Keratinocyte (primary cell): ENCODE measurements at regions not wholly inside any gene's neighbourhood (a gene's known extent, or its start where the extent isn't known, plus 50 kb on each side); places are given as distances from the start of the nearest gene placed in this dataset.

ENCODE experiments used
- CTCF ChIP-seq, 3 experiments: IDR thresholded peaks in 1 of 3; conservative IDR thresholded peaks in 1 of 3; optimal IDR thresholded peaks in 1 of 3; 2 replicates in 2 of 3; 3 replicates in 1 of 3; pipeline versions ENCODE3 to v1.5.1; 2011; ENCODE audit warnings: low read length in 3 of 3, mild to moderate bottlenecking in 3 of 3, moderate library complexity in 2 of 3, control low read depth in 1 of 3, inconsistent platforms in 1 of 3; ENCODE audit not compliant: insufficient read depth in 2 of 3; ENCODE audit errors: extremely low read depth in 1 of 3
- EZH2 ChIP-seq: IDR thresholded peaks from one replicate; pipeline ENCODE4 v1.6.1; 2012; ENCODE audit warnings: inconsistent platforms, mild to moderate bottlenecking, low read length, moderate library complexity

GRCh38 chr2:60212181-60212945 lies 341.1 kb downstream of the BCL11A start:
- TF ChIP-seq CTCF (optimal IDR thresholded peaks at IDR 0.05 in 1 of 3, IDR thresholded peaks at IDR 0.05 in 1 of 3, conservative IDR thresholded peaks at IDR 0.05 in 1 of 3; ENCODE audit: extremely low read depth in 1 of 3, insufficient read depth in 2 of 3, low read length in 3 of 3), result no peak
- no peak for TF ChIP-seq EZH2
